Adrenal gland (tissue), 9 donors: ENCODE measurements at regions not wholly inside any gene's neighbourhood (a gene's known extent, or its start where the extent isn't known, plus 50 kb on each side); places are given as distances from the start of the nearest gene placed in this dataset.
"Not testable (repeated sequence)": the region's sequence is repeated elsewhere in the genome, so short reads cannot be mapped to it uniquely, and the experiment has no call there.

Source experiments
- DNase-seq, 7 donors: peaks; one replicate each; pipeline ENCODE4 v3.0.0-alpha.2; 2019 to 2020
- H3K27ac ChIP-seq, 5 donors: fragments of 200-600 bp; sonication (generic) in 4 of 5; 1 replicate in 3 of 5; 2 replicates in 2 of 5; pipeline versions ENCODE4 v1.5.1 to v1.8.0; 2016 to 2020; ENCODE audit warnings: mild to moderate bottlenecking in 1 of 5
- H3K27me3 ChIP-seq: fragments of 200-600 bp; 2 replicates; pipeline ENCODE4 v1.8.0; 2021
- H3K36me3 ChIP-seq, 2 donors: fragments of 200-600 bp; replicated peaks in 1 of 2; 1 replicate in 1 of 2; 2 replicates in 1 of 2; pipeline versions ENCODE4 v1.5.1 to v1.8.0; 2018 to 2022
- H3K4me1 ChIP-seq, 2 donors: fragments of 200-600 bp; replicated peaks in 1 of 2; 1 replicate in 1 of 2; 2 replicates in 1 of 2; pipeline versions ENCODE4 v1.5.1 to v1.8.0; 2018 to 2021
- H3K4me3 ChIP-seq, 4 donors: fragments of 200-600 bp; sonication (generic) in 3 of 4; one replicate each; pipeline ENCODE4 v1.5.1; 2016 to 2018
- H3K9me3 ChIP-seq, 3 donors: fragments of 200-600 bp; sonication (generic) in 1 of 3; replicated peaks in 1 of 3; 1 replicate in 2 of 3; 2 replicates in 1 of 3; pipeline versions ENCODE4 v1.5.1 to v1.8.0; 2016 to 2021
- POLR2A ChIP-seq, 2 donors: fragments of 450-650 bp; IDR thresholded peaks; one replicate each; pipeline ENCODE4 v1.6.1; 2017; ENCODE audit warnings: antibody characterized with exemption in 2 of 2, mild to moderate bottlenecking in 2 of 2, moderate library complexity in 1 of 2
- WGBS, 4 donors: extraction: QIAGEN DNeasy Blood & Tissue Kit in 2 of 4; methylation state at CpG; one replicate each; pipeline versions ENCODE4 v1.1.5 to v1.1.7; 2013 to 2017; 5-methylcytosine and 5-hydroxymethylcytosine counted together
- intact Hi-C, 2 donors: fragments of 100-400 bp; cut with DNase I; formaldehyde crosslinking; loops; one replicate each; pipeline versions ENCODE4 v1.14.1 to v1.15.0; 2022 to 2023
- TF ChIP-seq, protein P1 (sequence below), 6 experiments: fragments of 450-650 bp in 4 of 6; fragments of 200-600 bp in 2 of 6; sonication (generic) in 1 of 6; IDR thresholded peaks; 1 replicate in 5 of 6; 2 replicates in 1 of 6; pipeline versions ENCODE4 v1.5.1 to v1.8.0; 2016 to 2021; ENCODE audit warnings: antibody characterized with exemption in 6 of 6, mild to moderate bottlenecking in 2 of 6, moderate library complexity in 1 of 6
- donor health status: healthy with polysubstance abuse.
- donor health status: Bipolar disorder and iron deficiency.
- donor health status: DM: yes; HTN: yes; CAD: no.
- donor health status: DM: no; HTN: no; CAD: no.
- donor health status: DM: no; HTN: no; CAD: no.

DNA sequence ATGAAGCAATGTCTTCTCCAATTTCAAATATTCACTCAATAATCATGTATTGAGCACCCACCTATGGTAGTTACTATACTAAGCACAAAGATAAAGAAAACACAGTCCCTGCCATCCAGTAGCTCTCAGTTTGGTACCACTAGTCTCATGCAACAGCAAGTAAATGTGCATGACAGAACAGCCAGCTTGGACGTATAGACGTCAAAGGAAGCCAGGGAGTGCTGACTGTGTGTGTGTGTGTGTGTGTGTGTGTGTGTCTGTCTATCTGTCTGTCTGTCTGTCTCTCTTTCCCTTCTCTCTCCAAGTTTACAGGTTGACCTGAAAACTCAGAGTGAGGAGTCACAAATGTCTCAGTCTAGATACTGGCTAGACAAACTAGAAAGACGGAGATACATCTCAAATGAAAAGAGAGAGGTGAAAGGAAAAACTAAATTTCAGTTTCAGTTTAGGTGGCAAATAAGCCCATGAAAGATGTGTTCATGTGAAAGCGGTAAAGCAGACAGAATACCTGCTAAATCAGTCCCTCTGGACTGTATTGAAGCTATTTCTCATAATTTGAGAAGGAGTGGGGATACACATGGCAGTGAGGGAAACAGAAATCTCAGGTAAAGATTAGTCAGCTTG lies 141.1 kb upstream of the PTPRG start:
- Histone ChIP-seq H3K27me3 (no peaks in the 10 kb centered on the region), H3K4me1 (no peaks in the 10 kb centered on the region), H3K9me3 (no peaks in the 10 kb centered on the region), H3K4me3 (no peak overlapping the region), H3K36me3 (no peaks in the 10 kb centered on the region), H3K27ac (no peak overlapping the region)
- TF ChIP-seq POLR2A (IDR thresholded peaks at IDR 0.05) = no peak
- TF ChIP-seq, protein P1, sequence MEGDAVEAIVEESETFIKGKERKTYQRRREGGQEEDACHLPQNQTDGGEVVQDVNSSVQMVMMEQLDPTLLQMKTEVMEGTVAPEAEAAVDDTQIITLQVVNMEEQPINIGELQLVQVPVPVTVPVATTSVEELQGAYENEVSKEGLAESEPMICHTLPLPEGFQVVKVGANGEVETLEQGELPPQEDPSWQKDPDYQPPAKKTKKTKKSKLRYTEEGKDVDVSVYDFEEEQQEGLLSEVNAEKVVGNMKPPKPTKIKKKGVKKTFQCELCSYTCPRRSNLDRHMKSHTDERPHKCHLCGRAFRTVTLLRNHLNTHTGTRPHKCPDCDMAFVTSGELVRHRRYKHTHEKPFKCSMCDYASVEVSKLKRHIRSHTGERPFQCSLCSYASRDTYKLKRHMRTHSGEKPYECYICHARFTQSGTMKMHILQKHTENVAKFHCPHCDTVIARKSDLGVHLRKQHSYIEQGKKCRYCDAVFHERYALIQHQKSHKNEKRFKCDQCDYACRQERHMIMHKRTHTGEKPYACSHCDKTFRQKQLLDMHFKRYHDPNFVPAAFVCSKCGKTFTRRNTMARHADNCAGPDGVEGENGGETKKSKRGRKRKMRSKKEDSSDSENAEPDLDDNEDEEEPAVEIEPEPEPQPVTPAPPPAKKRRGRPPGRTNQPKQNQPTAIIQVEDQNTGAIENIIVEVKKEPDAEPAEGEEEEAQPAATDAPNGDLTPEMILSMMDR (IDR thresholded peaks at IDR 0.05) = no peak
- no peak for DNase-seq
- 78 to 85% (median 82%) methylated on average over 4 of the region's 4 CpGs for WGBS, 4 donors
- intact Hi-C loops = no loop called here

DNA sequence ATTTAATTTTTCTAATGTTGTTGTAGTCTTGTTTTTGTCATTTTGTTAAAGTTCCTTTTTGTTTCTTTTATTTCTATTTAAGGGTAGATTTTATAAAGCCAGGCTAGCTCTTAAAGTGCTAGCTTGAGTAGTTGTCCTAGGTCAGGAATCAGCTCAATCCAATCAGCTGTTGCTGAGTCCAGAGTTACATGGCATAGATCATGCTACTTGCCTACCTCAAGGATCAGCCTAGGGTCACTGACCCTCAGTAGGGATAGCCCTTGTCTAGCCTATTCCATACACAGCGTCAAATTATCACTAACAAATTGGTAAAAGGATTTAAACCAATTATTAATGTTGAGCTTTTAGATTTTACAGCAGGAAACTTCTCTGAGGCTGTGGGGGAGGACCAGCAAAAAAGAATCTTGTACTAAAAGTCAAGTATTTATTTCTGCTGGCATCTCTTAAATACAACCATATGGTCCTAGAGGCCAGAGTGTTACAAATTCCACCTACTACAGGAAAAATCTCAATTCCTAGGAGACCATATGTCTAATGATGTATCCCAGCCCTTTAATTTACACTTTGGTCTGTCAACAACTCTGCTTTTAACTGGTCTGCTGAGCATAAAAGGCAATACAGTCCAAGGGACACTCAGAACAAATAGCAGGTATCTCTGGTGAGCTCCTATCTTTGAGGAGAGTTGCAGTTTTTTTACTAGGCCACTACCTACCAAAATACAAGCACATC lies 138.3 kb upstream of the PTPRG start:
- intact Hi-C loops = no loop called here
- Histone ChIP-seq H3K36me3 (no peaks in the 10 kb centered on the region), H3K9me3 (no peaks in the 10 kb centered on the region), H3K4me1 (no peaks in the 10 kb centered on the region), H3K27ac (no peak overlapping the region), H3K4me3 (no peak overlapping the region), H3K27me3 (no peaks in the 10 kb centered on the region)
- TF ChIP-seq, protein P1 (IDR thresholded peaks at IDR 0.05) = no peak
- no peak for TF ChIP-seq POLR2A (IDR thresholded peaks at IDR 0.05)
- no peak for DNase-seq
- 61 to 83% (median 73%) methylated on average over 1 of the region's 1 CpG for WGBS, 4 donors

DNA sequence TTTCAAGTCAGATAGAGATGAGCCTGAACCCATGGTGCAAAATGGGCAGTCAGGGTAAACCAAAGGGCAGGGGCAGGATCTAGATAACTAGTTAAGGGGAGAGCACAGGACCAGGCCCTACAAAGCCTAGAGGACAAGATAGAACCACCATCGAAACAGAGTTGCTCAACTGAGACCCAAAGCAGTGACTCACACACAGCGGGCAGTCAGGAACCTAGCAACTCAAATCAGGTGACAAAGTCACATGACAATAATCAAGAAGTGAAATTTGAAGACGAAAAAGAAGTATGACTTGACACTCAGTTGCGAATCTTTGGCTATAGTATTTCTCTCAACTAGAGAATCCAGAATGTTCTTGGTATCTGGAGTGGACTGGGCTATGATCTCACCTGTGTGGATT lies 136.0 kb upstream of the PTPRG start:
- H3K36me3 ChIP-seq = no peaks in the 10 kb centered on the region
- intact Hi-C loops = no loop called here
- H3K4me3 ChIP-seq = no peak overlapping the region
- H3K9me3 ChIP-seq = no peaks in the 10 kb centered on the region
- no peaks in the 10 kb centered on the region for H3K27me3 ChIP-seq
- WGBS, 4 donors = 83 to 91% (median 88%) methylated on average over 4 of the region's 4 CpGs
- DNase-seq = no peak
- no peaks in the 10 kb centered on the region for H3K4me1 ChIP-seq
- TF ChIP-seq, protein P1 (IDR thresholded peaks at IDR 0.05) = no peak
- no peak for TF ChIP-seq POLR2A (IDR thresholded peaks at IDR 0.05)
- H3K27ac ChIP-seq = no peak overlapping the region

DNA sequence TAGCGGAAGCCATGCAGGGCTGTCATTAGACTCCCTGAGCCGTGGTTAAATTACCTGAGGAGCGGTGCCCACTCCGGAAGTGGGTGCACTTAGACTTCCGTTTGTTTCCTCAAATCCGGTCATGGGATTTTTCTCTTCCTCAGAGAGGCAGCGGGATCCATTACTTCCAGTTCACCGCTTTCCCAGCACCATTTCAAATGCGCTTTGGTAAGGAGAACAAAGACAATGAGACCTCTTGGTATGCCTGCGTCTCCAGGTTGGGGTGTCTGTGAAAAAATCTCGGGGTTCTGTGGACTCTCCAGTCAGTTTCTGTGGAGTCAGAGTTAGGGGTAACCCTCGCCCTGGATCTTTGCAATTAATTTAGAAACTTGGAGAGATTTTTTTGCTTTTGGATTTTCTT lies 132.3 kb upstream of the PTPRG start:
- H3K4me3 ChIP-seq = no peak overlapping the region
- no peak for DNase-seq
- no peak overlapping the region for H3K27ac ChIP-seq
- intact Hi-C loops = no loop called here
- H3K27me3 ChIP-seq = no peaks in the 10 kb centered on the region
- WGBS, 4 donors = 82 to 90% (median 85%) methylated on average over 11 to 12 of the region's 12 CpGs
- H3K36me3 ChIP-seq = no peaks in the 10 kb centered on the region
- H3K9me3 ChIP-seq = no peaks in the 10 kb centered on the region
- TF ChIP-seq POLR2A (IDR thresholded peaks at IDR 0.05) = no peak
- TF ChIP-seq, protein P1 (IDR thresholded peaks at IDR 0.05) = no peak
- no peaks in the 10 kb centered on the region for H3K4me1 ChIP-seq

DNA sequence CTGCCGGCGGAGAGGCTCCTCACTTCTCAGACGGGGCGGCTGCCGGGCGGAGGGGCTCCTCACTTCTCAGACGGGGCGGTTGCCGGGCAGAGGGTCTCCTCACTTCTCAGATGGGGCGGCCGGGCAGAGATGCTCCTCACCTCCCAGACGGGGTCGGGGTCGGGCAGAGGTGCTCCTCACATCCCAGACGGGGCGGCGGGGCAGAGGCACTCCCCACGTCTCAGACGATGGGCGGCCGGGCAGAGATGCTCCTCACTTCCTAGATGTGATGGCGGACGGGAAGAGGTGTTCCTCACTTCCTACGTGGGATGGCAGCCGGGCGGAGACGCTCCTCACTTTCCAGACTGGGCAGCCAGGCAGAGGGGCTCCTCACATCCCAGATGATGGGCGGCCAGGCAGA lies 126.5 kb upstream of the PTPRG start:
- H3K4me3 ChIP-seq, DNase-seq, H3K4me1 ChIP-seq, H3K27ac ChIP-seq, H3K36me3 ChIP-seq, H3K9me3 ChIP-seq, intact Hi-C loops, H3K27me3 ChIP-seq: not testable (repeated sequence)
- WGBS, 4 donors = 90 to 97% (median 93%) methylated on average over 2 to 18 of the region's 28 CpGs; no CpG with 5 or more reads in 1 of the 4 donors

DNA sequence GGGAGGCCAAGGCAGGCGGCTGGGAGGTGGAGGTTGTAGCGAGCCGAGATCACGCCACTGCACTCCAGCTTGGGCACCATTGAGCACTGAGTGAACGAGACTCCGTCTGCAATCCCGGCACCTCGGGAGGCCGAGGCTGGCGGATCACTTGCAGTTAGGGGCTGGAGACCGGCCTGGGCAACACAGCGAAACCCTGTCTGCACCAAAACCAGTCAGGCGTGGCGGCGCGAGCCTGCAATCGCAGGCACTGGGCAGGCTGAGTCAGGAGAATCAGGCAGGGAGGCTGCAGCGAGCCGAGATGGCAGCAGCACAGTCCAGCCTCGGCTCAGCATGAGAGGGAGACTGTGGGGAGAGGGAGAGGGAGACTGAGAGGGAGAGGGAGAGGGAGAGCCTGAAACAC lies 126.0 kb upstream of the PTPRG start:
- H3K4me3 ChIP-seq, H3K4me1 ChIP-seq, intact Hi-C loops, DNase-seq, H3K27me3 ChIP-seq, H3K9me3 ChIP-seq, H3K27ac ChIP-seq, H3K36me3 ChIP-seq: not testable (repeated sequence)
- 95 to 96% (median 96%) methylated on average over 14 to 19 of the region's 20 CpGs for WGBS, 4 donors
